ENCODE measurements at regions not wholly inside any gene's neighbourhood (a gene's known extent, or its start where the extent isn't known, plus 50 kb on each side); places are given as distances from the start of the nearest gene placed in this dataset.

DNA sequence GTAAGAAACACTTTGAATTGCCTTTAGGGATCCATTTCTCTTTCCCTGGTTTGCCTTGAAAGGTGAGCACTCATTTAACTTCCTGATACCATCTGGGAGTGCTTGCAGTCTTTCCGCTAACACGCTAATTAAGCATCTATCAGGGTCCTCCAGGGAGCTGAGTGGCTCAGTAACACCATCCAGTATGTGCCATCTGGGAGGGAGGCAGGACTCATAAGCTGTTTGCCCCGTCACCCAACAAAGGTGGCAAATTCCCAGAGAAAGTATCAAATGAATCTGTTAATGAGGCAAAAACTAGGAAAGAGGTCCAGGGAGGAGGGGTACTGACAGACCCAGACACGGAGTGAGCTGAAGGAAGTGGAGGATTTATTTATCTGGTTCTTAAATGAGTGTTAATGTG, 430.9 kb downstream of the HLX start:
- no peak for DNase-seq
- no peak overlapping the region for H3K4me3 Mint-ChIP-seq

GRCh38 chr1:221315330-221315729, 426.6 kb downstream of the DUSP10 start:
- no peaks in the 10 kb centered on the region for H3K36me3 Mint-ChIP-seq

More for the DNA sequence above, 430.9 kb downstream of the HLX start:
- Mint-ChIP-seq H3K36me3 (no peaks in the 10 kb centered on the region), H3K4me1 (no peaks in the 10 kb centered on the region), H3K27me3 (ENCODE audit: low read depth in 3 of 3) (peaks cover 2 to 3% (median 2%) of the 10 kb centered on the region in 3 donors), H3K27ac (no peak overlapping the region), H3K9me3 (peaks cover 0 to 4% (median 0%) of the 10 kb centered on the region in 6 donors)

DNA sequence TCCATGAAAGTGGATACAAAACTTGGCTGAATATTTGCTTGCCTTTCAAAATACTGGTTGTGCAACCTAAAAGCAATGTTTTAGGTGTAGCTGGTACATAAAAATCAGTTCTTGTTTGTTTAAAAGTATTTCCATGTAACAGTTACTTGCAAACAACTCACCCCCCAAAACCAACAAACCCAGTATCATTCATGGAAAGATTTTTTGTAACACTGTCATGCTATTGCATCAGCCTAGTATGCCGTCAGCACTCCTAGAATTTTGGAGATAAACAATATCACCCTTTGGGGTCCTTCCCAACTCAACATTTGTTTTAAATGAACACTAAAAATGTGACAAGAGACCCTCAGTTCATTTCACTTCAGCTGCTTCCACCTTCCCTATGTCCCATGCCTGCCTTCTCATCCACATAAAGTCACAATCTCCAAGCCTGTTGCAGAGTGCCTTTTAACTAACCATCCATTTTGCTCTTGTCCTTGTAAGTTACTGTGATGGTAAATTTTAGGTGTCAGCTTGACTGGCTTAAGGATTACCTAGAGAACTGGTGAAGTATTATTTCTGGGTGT, 425.3 kb downstream of the DUSP10 start:
- peaks cover 0 to 6% (median 0%) of the 10 kb centered on the region in 6 donors for H3K9me3 Mint-ChIP-seq
- H3K4me3 Mint-ChIP-seq = no peak overlapping the region
- H3K36me3 Mint-ChIP-seq = no peaks in the 10 kb centered on the region

More at GRCh38 chr1:221315330-221315729, 426.6 kb downstream of the DUSP10 start:
- DNase-seq = no peak
- Mint-ChIP-seq H3K27ac (no peak overlapping the region), H3K4me1 (no peaks in the 10 kb centered on the region), H3K4me3 (no peak overlapping the region), H3K9me3 (peaks cover 0 to 2% (median 0%) of the 10 kb centered on the region in 6 donors), H3K27me3 (ENCODE audit: low read depth in 3 of 3) (peaks cover 0 to 6% (median 5%) of the 10 kb centered on the region in 3 donors)

GRCh38 chr1:221317537-221317936, 424.4 kb downstream of the DUSP10 start:
- no peaks in the 10 kb centered on the region for H3K4me1 Mint-ChIP-seq
- H3K36me3 Mint-ChIP-seq = no peaks in the 10 kb centered on the region
- H3K27ac Mint-ChIP-seq = no peak overlapping the region
- no peak overlapping the region for H3K4me3 Mint-ChIP-seq
- peaks cover 2 to 6% (median 5%) of the 10 kb centered on the region in 3 donors for H3K27me3 Mint-ChIP-seq (ENCODE audit: low read depth in 3 of 3)
- DNase-seq = no peak
- H3K9me3 Mint-ChIP-seq = peaks cover 0 to 8% (median 0%) of the 10 kb centered on the region in 6 donors

More for the DNA sequence above, 425.3 kb downstream of the DUSP10 start:
- H3K27ac Mint-ChIP-seq = no peak overlapping the region
- DNase-seq = no peak
- peaks cover 0 to 6% (median 5%) of the 10 kb centered on the region in 3 donors for H3K27me3 Mint-ChIP-seq (ENCODE audit: low read depth in 3 of 3)
- H3K4me1 Mint-ChIP-seq = no peaks in the 10 kb centered on the region

GRCh38 chr1:221327954-221328353, 413.9 kb downstream of the DUSP10 start:
- H3K36me3 Mint-ChIP-seq = peaks cover 0 to 4% (median 0%) of the 10 kb centered on the region in 3 donors
- peaks cover 2 to 14% (median 5%) of the 10 kb centered on the region in 3 donors for H3K27me3 Mint-ChIP-seq (ENCODE audit: low read depth in 3 of 3)
- no peak overlapping the region for H3K4me3 Mint-ChIP-seq
- H3K9me3 Mint-ChIP-seq = peaks cover 4 to 18% (median 9%) of the 10 kb centered on the region in 6 donors
- no peak for DNase-seq
- H3K4me1 Mint-ChIP-seq = no peaks in the 10 kb centered on the region
- H3K27ac Mint-ChIP-seq = no peak overlapping the region

DNA sequence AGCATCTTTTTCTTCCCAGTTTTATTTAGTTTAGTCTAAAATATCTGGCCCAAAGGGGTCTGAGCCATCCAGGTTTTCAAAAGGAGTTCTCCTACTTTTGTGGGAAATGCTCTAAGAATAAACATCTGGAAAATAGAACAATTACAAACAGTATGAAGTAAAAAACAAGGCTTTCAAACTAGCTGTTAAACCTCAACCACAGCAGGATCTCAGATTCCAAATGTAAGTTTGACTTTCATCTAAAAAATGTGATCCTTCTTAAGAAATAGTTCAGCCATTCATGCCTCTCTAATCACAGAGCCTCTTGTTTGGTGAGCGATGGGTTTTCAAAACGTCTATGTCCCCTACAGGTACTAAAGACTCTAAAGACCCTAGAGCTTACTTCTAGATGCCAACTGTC, 413.5 kb downstream of the DUSP10 start:
- Mint-ChIP-seq H3K36me3 (peaks cover 0 to 4% (median 0%) of the 10 kb centered on the region in 3 donors), H3K4me3 (no peak overlapping the region), H3K27ac (no peak overlapping the region), H3K27me3 (ENCODE audit: low read depth in 3 of 3) (peaks cover 1 to 13% (median 2%) of the 10 kb centered on the region in 3 donors), H3K4me1 (no peaks in the 10 kb centered on the region), H3K9me3 (peaks cover 4 to 18% (median 9%) of the 10 kb centered on the region in 6 donors)
- DNase-seq = no peak

DNA sequence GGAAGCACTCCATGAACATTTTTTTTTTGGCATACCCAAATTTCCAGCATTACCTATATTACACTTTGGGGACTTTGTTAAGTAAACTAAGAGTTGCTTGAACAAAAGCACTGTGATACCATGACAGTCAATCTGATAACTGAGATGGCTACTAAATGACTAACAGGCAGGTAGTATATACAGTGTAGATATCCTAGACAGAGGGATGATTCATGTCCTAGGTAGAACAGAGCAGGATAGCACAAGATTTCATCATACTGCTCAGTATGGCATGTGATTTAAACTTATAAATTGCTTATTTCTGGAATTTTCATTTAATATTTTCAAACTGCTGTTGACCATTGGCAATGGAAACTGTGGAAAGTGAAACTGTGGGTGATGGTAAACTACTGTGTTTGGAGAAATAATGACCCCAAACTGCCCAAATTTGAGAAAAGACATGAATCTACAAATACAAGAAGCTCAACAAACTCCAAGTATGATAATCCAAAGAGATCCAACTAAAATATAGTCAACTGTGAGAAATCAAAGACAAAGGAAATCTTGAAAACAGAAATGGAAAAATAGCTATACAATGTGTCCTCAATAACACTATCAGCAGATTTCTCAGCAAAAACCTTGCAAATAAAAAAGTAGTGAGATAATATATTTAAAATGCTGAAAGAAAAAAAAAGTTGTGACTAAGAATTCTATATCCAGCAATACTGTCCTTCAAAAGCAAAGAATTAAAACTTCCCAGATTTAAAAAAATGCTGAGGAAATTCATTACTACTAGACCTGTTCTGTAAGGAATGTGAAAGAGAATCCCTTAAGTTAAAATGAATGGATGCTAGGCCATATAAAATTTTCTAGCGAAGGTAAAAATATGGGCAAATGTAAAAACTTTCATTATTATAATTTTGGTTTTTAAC, 410.4 kb downstream of the DUSP10 start:
- no peak overlapping the region for H3K4me3 Mint-ChIP-seq
- H3K36me3 Mint-ChIP-seq = peaks cover 0 to 4% (median 0%) of the 10 kb centered on the region in 3 donors
- no peaks in the 10 kb centered on the region for H3K4me1 Mint-ChIP-seq
- peaks cover 1 to 13% (median 4%) of the 10 kb centered on the region in 3 donors for H3K27me3 Mint-ChIP-seq (ENCODE audit: low read depth in 3 of 3)
- no peak overlapping the region for H3K27ac Mint-ChIP-seq
- peaks cover 4 to 18% (median 11%) of the 10 kb centered on the region in 6 donors for H3K9me3 Mint-ChIP-seq
- no peak for DNase-seq

GRCh38 chr1:221334062-221334461, 407.8 kb downstream of the DUSP10 start:
- Mint-ChIP-seq H3K4me3 (no peak overlapping the region), H3K27me3 (ENCODE audit: low read depth in 3 of 3) (peaks cover 1 to 9% (median 4%) of the 10 kb centered on the region in 3 donors), H3K27ac (no peak overlapping the region), H3K4me1 (no peaks in the 10 kb centered on the region), H3K36me3 (peaks cover 0 to 4% (median 0%) of the 10 kb centered on the region in 3 donors), H3K9me3 (peaks cover 4 to 18% (median 10%) of the 10 kb centered on the region in 6 donors)
- no peak for DNase-seq

- DNase-seq = no peak
- Mint-ChIP-seq H3K4me3 (peak overlapping the region in 1 of 5 donors; percentile 25), H3K27me3 (ENCODE audit: low read depth in 3 of 3) (peaks cover 1 to 5% (median 4%) of the 10 kb centered on the region in 3 donors), H3K27ac (no peak overlapping the region), H3K9me3 (peaks cover 4 to 18% (median 7%) of the 10 kb centered on the region in 6 donors), H3K36me3 (no peaks in the 10 kb centered on the region), H3K4me1 (no peaks in the 10 kb centered on the region)
Observed at GRCh38 chr1:221335161-221336101, 406.5 kb downstream of the DUSP10 start.

DNA sequence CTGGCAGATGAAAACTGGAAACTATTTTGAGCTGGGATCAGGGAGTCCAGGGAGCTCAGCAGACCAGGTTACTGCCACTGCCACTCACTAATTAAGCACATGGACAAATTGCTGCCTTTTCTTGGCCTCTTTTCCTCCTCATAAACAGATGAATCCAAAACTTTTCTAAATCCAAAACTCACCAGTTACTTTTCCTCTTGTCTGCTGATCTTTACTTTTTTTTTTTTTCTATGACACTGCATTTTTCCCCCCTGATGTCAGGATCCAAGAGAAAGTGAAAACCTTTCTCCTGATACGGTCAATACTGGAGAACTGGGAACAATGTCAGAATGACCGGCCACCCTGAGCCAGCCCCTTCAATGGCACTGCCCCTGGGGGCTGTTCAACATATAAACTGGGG, 405.8 kb downstream of the DUSP10 start:
- H3K4me3 Mint-ChIP-seq = no peak overlapping the region
- H3K27me3 Mint-ChIP-seq (ENCODE audit: low read depth in 3 of 3) = peaks cover 0 to 5% (median 4%) of the 10 kb centered on the region in 3 donors
- no peaks in the 10 kb centered on the region for H3K36me3 Mint-ChIP-seq
- H3K9me3 Mint-ChIP-seq = peaks cover 4 to 13% (median 6%) of the 10 kb centered on the region in 6 donors
- H3K27ac Mint-ChIP-seq = no peak overlapping the region
- H3K4me1 Mint-ChIP-seq = no peaks in the 10 kb centered on the region
- DNase-seq = no peak

GRCh38 chr1:221337106-221337505, 404.8 kb downstream of the DUSP10 start:
- Mint-ChIP-seq H3K27me3 (ENCODE audit: low read depth in 3 of 3) (peaks cover 1 to 6% (median 4%) of the 10 kb centered on the region in 3 donors), H3K9me3 (peaks cover 0 to 11% (median 3%) of the 10 kb centered on the region in 6 donors), H3K4me1 (no peaks in the 10 kb centered on the region), H3K36me3 (no peaks in the 10 kb centered on the region), H3K27ac (no peak overlapping the region), H3K4me3 (no peak overlapping the region)
- DNase-seq = no peak

- Mint-ChIP-seq H3K9me3 (peaks cover 0 to 3% (median 0%) of the 10 kb centered on the region in 6 donors), H3K36me3 (no peaks in the 10 kb centered on the region), H3K4me3 (no peak overlapping the region), H3K27me3 (ENCODE audit: low read depth in 3 of 3) (peaks cover 2 to 19% (median 2%) of the 10 kb centered on the region in 3 donors), H3K27ac (no peak overlapping the region), H3K4me1 (no peaks in the 10 kb centered on the region)
- no peak for DNase-seq
Observed at GRCh38 chr1:221343136-221343535, 398.8 kb downstream of the DUSP10 start.

DNA sequence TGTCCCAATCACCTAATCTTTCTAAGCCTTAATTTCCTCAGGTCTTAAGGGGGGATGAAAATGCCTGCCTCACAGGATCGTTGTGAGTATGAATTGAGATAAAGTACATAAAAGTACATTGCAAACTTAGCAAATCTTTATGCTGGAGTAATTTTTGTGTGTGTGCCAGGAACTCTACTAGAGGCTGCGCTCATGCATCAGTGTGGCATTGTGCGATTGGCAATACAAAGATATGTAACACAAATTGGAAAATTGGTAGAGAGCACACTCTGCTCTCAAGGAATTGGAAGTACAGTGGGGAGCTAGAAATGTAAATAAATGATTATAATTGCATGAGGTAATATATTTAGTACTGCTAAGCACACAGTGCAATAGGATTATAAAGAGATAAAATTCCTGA, 398.3 kb downstream of the DUSP10 start:
- no peak overlapping the region for H3K4me3 Mint-ChIP-seq
- no peaks in the 10 kb centered on the region for H3K4me1 Mint-ChIP-seq
- H3K36me3 Mint-ChIP-seq = no peaks in the 10 kb centered on the region
- peaks cover 0 to 5% (median 0%) of the 10 kb centered on the region in 6 donors for H3K9me3 Mint-ChIP-seq
- H3K27ac Mint-ChIP-seq = no peak overlapping the region
- no peak for DNase-seq
- H3K27me3 Mint-ChIP-seq (ENCODE audit: low read depth in 3 of 3) = peaks cover 2 to 19% (median 2%) of the 10 kb centered on the region in 3 donors

All from immature natural killer cell (primary cell).